ENCODE measurements at regions not wholly inside any gene's neighbourhood (a gene's known extent, or its start where the extent isn't known, plus 50 kb on each side); places are given as distances from the start of the nearest gene placed in this dataset.

DNA sequence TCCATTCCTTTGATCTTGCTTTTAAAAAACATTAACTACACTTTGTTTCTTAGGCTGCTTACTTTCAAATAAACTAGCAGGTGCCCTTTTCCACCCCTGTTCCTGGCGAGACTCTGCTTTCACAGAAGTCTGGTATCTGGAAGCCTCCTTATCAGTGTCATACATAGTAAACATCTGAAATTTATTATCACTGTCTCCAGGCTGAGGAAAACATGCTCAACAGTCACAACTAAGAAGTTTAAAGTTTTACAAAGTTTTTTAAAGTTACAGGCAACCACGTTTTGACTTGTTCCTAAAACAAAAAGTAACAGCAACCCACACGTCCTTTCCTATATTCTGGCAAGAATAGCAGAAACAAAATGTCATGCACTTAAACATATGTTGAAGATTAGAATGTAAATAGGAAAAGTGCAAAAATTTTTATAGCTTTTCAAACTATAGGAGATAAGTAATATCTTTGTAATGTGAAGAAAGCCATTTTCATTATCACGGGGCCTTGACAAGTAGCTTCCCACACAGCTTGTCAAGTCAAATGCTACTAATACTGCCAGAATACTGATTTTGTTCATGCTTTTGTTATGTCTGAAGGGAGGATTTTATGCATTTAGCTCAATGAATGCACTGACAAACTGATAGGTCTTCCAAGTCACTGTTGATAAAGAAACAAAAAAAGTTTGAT lies 275.2 kb upstream of the KCNMB2 start:
- no peak for DNase-seq (ENCODE audit: low spot score)

DNA sequence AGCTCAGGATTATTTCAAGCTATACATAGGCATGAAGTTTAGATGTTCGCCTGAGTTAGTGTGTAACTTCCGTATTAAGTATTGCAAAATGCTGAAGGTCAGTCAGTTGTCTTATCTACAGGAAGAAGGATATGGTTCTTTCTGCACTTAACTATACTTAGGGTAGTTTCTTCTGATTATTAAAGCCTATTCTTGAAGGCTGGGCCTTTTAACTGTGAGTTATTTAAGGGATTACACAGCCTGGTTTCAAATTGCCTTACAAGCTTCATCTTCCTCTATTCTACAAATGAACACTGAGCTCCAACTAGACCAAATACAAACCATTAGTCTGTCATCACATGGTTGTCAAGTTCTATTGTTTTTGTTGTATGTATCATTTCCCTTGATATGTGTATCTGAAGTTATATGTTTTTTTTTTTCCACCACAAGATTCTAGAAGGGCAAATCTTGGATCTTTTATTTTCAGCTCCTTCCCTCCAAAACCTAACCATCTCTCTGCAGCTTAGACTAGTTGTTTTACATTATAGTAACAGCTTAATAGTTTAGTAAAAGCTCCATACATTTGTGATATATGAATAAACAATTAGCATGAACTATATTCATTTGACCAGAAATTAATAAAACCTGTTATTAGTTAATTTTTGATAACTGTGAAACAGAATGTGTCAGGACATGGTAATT lies 272.9 kb upstream of the KCNMB2 start:
- DNase-seq (ENCODE audit: low spot score) = no peak

GRCh38 chr3:178267158-178267844 lies 268.9 kb upstream of the KCNMB2 start:
- DNase-seq (ENCODE audit: low spot score) = no peak

DNA sequence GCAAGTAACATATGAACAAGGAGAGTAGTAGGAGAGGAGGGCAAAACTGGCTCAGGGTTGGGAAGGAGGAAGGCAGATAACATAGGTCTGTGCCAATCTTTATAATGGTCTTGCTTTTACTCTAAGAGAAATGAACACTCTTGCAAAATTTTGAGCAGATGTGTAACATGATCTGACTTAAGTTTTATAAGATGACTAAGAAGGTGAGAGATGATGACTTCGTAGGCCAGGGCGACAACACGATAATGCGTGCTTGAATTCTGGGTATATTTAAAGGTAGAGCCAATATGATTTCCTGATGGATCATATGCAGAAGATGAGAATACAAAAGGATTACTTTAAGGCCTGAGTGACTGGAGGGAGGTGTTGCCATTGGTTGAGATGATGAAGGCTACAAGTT lies 265.4 kb upstream of the KCNMB2 start:
- no peak for DNase-seq (ENCODE audit: low spot score)

DNA sequence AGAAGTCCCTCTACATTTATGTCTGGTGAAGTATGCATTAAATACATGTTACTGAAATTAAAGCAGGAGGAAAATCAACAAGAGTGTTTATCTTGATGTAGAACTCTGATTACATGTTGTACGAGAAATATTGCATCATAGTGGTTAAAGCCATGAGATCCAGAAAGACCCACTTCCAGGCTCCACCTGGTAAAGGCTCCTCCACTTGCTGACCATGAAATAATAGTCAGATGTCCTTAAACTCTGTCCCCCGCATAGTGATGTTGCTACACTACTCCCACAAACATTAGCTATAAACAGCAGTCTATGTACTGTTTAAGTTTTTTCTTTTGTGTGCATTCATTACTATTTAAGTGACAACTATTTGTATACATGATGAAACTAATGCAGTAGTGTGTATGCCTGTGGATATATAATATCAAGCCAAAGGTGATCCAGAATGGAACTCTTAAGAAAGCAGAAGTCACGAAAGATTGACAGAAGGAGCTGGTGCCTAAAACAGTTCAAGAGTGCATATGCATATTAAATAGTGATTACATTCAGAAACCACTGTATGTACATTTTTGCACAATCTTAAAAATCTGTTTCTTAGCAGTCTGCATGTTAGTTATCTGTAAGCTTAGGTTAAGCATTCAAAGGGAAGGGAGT lies 264.4 kb upstream of the KCNMB2 start:
- no peak for DNase-seq (ENCODE audit: low spot score)

DNA sequence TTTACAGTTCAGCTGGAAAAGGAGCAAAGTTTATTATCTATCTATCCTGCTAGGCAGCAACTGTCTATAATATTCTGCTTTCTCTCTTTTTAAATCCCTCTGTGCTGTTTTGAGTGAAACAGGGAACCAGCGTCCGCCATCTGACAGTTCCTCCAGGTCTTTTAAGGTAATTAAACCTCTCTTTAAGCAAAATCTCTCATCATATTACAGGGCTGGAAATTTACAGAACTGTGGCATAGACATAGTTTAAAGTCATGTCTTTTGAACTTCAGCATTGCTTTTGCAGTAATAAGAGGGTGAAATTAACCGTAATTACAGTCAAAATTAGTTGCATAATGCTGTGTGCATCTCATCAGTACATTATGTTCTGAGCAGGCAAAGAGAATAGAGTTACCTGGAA lies 263.4 kb upstream of the KCNMB2 start:
- no peak for DNase-seq (ENCODE audit: low spot score)

DNA sequence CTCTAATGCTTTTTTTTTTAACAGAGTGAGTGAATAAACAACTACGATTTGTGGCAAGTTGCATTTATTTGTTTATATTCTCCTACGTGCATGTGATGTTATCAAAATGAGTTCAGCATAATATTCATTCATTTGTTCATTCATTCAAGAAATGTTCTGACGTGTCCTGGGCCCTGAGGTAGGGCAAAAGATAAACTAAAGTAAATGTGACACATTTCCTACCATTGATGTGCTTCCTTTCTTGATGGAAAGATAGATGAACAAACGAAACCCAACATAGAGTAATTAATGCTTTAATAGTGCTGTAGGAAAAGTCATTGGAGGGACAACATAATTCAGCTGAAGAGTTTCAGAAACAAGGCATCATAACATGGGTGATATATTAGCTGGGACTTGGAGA lies 261.5 kb upstream of the KCNMB2 start:
- DNase-seq (ENCODE audit: low spot score) = no peak

DNA sequence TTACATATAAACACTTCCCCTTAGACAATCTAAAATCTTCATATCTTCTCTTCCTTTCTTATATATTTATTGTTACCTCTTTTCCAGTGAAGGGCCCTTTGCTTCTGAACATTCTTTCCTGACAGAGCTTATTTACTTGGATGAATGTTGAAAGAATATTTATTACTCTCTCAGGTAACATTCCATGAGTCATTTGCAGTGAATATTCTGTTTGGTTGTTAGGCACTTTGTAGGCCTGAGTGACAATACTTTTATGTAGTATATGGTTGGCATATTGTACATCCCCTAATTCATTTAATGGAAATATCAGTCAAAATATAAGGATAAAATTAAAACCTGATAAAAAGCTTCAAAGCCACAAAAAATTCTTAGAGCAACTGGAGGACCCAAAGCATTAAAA lies 260.9 kb upstream of the KCNMB2 start:
- no peak for DNase-seq (ENCODE audit: low spot score)

GRCh38 chr3:178275793-178276192 lies 260.4 kb upstream of the KCNMB2 start:
- no peak for DNase-seq (ENCODE audit: low spot score)

DNA sequence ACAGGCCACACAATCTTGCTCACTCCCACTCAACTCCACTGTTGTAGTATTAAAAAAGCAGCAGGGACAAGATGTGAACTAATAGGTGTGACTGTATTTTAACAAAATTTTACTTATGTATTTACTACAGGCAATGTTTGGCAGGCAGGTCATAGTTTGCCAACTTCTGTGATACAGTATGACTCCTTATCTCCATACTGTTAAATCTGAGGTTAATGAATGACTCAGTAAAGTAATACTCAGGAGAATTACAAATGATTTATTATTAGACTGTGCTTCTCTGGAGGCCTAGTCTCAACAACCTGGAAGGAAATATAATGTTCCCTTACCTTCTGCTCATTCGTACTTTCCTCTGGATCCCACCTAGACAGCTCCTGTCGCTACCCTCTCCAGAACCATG lies 258.6 kb upstream of the KCNMB2 start:
- no peak for DNase-seq (ENCODE audit: low spot score)

DNA sequence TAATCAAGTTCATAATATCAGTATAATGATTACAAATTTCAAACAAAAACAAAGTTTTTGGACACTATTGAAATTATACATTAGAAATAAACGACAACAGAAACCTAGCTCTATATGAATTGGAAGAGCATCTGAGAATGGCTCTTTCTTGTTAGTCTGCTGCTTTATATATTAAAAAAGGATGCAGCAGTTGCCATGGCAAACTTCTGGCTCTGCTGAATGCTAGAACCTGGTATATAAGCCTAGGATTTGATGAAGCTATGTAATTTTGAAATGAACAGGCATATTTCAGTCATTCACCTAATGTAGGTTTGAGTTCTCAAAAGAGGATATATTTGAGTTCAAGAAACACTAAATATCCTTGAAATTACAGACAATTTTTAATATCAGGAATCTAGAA lies 252.7 kb upstream of the KCNMB2 start:
- no peak for DNase-seq (ENCODE audit: low spot score)

DNA sequence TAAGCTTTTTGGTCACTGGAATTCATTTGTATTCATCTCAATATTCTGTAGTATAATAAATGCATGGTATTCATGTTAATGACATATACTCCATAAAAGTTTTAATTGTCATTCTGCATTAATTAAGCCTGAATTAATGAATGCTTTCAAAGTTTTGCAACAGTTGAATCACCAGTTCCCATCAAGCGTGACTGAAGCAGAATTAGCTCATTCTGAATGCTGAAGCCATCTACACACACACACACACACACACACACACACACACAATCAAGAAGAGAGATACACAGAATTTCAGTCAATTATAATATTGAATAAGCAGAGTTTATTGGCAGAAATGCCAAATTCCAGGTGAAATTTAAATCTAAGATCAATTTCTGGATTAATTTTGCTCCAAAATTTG lies 252.1 kb upstream of the KCNMB2 start:
- no peak for DNase-seq (ENCODE audit: low spot score)

- no peak for DNase-seq (ENCODE audit: low spot score)
These were observed 248.2 kb upstream of the KCNMB2 start for GRCh38 chr3:178288074-178288473.

- no peak for DNase-seq (ENCODE audit: low spot score)
These were observed 246.6 kb upstream of the KCNMB2 start for GRCh38 chr3:178289544-178290160.

- no peak for DNase-seq (ENCODE audit: low spot score)
These were observed 244.5 kb upstream of the KCNMB2 start for GRCh38 chr3:178291574-178292370.

DNA sequence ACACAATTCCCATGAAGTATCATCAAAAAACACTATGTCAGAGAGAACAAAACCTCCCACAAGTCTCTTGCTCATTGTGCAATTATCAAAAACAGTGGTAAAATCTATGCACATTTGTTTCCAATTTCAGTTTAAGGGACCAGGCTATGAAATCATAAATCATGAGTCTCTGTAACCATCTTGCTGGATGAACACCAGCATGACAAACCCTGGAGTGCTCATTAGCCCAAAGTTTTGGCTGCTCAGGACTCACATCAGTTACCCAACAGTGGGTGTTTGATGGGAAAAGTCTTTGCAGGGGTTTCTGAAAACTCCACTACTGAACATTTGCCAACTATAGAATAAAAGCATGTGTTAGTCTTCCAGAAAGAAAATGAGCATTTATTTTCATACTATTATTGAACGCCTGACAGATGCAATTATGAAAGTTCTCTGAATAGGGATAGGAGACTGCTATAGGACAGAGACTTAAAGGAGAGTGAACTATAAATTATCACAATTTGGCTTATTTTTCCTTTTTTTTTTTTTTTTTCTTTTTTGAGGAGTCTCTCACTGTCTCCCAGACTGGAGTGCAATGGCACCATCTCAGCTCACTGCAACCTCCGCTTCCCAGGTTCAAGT lies 240.8 kb upstream of the KCNMB2 start:
- DNase-seq (ENCODE audit: low spot score) = no peak

- DNase-seq (ENCODE audit: low spot score) = no peak
These were observed 239.0 kb upstream of the KCNMB2 start for GRCh38 chr3:178297199-178297598.

- no peak for DNase-seq (ENCODE audit: low spot score)
These were observed 238.5 kb upstream of the KCNMB2 start for GRCh38 chr3:178297740-178298139.

GRCh38 chr3:178300441-178300959 lies 235.7 kb upstream of the KCNMB2 start:
- no peak for DNase-seq (ENCODE audit: low spot score)

GRCh38 chr3:178302966-178303930 lies 233.0 kb upstream of the KCNMB2 start:
- no peak for DNase-seq (ENCODE audit: low spot score)

Measured in iPS-NIHi11 (cell line).